HG02678 (cell line): ENCODE measurements at regions not wholly inside any gene's neighbourhood (a gene's known extent, or its start where the extent isn't known, plus 50 kb on each side); places are given as distances from the start of the nearest gene placed in this dataset.

Experiments used
- ATAC-seq: cut with Tn5 transposase; IDR thresholded peaks from one replicate; pipeline ENCODE4 v1.9.1; 2021; ENCODE audit warnings: mild to moderate bottlenecking, moderate library complexity; ENCODE audit not compliant: unreplicated experiment

DNA sequence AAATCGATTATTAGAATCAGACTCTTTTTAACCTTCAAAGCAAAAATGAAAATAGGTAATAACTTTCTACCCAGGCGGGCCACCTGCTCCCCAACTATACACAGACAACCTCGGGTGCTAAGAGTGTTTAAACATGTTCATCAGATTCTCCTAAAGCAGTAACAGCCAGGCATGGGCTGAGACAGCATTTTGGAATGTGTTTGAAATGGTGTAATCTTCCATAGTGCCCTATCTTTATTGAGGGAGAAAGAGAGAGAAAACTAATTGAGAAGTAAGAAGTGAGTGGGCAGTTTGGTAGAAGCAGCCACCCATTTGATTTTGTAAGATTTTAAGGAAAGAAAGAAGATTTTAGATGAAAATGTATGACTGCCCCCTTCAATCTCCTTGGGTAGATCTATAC is 196.1 kb upstream of the CTAGE1 start:
- ATAC-seq = no peak

DNA sequence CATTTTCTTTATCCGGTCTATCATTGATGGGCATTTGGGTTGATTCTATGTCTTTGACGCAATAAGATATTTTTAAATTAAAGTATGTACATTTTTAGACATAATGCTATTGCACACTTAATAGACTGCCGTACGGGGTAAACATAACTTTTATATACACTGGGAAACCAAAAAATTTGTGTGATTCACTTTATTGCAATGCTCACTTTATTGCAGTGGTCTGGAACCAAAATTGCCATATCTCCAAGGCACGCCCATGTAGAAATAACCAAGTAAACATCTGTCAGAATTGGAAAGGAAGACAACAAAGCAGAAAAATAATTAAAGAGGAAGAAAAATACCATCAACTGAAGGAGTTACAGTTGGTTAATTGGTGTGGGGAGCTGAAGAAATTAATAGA is 205.8 kb upstream of the CTAGE1 start:
- ATAC-seq = no peak

DNA sequence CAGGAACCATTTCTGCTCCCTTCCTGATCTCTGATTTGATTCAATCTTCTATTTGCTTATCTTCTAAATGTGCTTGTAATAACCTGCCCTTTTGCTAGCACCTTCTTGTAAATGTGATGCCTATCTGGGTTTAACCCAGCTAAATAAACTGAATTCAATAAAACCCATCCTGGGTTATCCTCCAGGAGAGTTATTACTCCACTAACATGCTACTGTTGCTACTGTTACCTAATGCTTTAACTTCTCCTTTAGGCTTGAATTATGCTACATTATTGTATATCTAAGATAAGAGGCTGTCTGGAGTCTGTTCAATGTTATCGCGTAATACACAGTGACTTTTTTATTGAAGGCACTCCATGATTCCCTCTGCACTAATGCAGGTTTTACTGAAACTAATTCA is 206.5 kb upstream of the CTAGE1 start:
- ATAC-seq = no peak

DNA sequence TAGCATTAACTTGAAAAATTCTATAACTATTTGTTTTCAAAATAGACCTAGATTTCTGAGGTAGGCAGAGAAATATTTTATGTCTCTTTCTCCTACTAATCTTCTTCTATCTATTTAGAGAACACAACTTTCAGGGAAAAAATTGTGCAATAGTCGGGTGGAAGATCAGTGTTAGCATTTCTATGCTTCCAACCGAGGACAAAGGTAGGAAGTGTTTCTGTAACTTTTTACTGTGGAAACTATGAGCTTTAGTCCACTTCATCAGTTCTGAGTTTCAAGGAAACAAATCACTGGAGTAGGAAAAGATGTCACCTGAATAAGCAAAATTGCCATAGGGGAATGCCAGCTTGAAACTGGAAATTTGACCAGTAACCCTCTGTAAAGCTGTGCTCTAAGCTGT is 207.7 kb upstream of the CTAGE1 start:
- no peak for ATAC-seq

DNA sequence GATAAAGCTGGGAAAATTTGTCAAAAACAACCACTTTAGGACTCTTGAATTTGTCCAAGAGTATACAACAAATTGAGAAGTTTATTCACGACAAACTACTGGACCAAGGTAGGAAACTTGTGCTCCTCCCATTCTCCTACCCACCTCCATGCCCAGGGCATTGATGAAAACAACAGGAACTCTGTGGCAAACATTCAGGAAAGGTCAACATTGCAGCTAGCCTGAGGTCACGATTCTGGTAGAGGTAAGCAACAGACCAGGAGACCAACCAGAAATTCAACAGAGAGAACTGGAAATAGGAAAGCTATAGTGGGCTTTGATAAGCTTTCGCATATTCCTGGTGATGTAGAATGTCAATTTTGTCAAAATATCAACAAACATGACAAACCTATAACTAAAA is 209.1 kb upstream of the CTAGE1 start:
- no peak for ATAC-seq

DNA sequence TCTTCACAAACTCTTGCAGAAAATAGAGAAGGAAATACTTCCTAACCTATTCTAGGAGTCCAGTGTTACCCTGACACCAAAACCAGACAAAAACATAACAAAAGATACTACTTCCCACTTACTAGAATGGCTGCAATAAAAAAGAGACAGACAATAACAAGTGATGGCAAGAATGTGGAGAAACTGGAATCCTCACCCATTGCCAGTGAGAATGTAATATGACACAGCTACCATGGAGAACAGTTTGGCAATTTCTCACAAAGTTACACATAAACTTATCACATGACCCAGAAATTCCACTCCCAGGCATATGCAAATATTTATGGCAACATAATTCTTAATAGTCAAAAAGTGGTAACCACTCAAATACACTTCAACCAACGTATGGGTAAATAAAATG is 209.8 kb upstream of the CTAGE1 start:
- no peak for ATAC-seq

DNA sequence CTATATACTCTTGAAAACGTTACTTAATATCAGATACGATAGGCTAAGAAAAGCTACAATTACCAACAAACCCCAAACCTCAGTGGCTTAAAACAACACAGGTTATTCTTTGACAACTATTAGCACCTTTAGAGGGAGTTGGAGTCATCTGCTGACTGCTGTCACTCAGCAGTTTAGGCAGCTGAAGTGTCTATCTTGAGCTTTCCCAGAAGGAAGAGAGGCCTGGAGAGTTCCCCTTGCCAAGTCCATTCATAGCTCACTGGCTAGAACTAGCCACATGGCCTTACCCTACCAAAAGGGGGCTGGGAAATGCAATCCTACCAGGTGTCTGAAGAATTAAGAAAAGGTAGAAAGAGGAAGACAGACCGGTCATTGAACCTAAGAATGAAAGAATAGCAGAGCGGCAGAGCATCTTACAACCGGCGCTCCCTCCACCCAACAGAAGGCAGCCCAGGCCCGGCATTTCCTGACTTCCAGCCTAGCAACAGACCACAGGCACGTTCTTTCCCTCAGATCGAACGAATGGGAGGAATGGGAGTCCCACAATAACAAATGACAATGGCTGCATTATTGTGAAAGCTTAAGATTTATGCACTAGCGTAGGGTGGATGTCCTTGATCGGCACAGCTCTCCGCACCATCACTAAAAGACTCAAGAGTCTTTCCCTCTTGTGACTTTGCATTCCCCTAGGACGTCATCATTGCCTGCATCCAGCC is 211.2 kb upstream of the CTAGE1 start:
- ATAC-seq = no peak

DNA sequence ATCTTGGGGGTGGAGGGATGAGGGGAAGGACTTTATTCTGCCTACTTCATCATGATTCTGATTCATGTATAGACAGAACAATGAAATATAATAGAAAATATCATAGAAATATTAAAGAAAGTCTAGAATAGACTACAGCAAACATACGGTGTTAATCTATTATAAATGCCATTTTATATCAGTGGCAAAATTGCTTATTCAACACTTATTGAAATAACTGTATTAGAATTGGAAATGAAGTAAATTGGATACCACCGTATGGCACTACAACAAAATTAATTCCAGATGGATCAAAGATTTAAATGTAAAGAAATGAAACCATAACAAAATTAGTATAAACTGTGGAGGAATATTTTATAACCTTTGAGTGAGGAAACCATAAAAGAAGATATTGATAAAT is 213.3 kb upstream of the CTAGE1 start:
- ATAC-seq = no peak

DNA sequence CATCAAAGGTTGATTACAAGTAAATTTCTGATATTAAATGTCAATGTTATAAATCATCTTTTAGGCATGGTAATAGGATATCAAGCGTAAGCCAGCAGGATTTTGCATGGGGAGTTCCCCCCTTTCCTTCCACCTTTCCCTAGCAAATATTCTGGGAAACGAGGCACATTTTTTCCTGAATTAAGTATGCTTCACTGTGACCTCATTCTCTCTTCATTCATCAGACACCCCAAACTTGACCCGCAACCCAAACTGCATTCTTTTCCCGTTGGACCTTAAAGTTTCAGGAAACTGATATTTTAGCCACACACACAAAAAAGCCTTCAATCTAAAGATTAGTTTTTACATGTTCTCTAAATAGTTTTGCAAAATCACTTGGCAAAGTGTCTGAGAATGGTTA is 214.5 kb upstream of the CTAGE1 start:
- ATAC-seq = no peak

DNA sequence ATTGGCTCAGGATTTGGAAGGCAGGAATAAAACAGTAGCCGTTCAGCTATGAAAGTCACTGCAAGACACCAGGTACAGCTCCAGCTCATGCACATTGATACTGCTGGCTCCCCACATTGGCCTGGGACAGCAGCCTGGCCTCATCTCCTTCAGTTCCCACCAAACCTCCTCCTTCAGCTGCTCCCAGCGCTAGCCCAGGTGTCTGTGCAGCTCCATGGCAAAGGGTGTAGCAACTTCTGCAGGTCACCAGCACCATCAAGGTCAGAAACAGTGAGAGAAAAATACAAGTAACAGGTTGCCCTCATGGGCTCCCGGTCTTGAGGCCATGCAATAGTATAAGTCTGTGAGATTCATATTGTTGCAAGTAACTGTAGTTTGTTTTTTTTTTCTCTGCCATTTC is 216.7 kb upstream of the CTAGE1 start:
- no peak for ATAC-seq

DNA sequence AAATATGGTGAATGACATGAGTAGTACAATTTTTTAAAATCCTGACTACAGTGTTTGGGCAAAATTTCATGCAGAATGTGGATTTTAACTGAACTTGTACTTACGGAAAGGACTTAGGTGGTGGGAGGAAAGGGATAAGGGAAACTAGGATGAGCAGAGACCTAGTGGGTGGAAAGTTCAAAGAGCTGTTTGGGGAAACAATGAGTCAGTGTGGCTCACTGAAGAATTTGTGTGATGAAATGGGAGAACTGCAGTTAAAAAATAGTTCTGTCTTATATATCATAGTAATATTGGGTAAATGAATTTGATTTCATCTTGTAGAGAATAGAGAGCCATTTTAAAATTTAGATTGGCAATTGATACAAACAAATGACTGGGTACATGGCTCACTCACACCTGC is 220.1 kb upstream of the CTAGE1 start:
- no peak for ATAC-seq

DNA sequence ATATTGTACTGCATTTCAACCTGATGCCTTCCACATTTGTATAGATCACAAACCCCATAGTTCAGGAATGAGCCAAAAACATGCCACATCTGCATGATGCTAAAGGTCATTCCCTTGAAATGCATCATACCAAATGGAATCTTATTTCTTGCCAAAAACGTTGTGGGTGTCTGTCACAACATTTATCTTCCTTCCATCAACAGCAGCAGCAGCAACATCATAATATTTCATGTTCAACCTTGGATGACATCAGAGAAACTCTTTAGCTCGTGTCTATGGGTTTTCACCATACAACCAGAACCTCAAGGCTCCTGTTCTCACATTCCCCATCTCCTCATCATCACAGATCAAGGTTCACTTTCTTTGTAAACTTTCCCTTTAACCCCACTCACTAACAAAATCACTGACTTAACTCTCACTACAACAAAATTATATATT is 221.3 kb upstream of the CTAGE1 start:
- ATAC-seq = no peak

DNA sequence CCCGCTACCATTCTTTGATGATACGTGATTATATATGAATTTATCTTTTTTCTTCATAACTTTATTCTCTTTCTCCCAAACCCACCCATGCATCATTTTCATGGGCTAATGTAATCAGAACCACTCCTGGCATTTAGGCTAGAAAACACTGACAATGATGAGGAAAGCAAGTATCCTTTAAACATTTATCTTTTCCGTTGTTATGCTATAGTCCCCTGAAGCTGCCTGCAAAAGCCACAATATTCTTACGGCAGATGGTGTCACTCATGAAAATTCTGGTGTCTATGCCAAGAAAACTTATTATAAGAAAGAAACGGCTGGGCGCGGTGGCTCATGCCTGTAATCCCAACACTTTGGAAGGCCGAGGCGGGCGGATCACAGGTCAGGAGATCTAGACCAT is 221.8 kb upstream of the CTAGE1 start:
- no peak for ATAC-seq

DNA sequence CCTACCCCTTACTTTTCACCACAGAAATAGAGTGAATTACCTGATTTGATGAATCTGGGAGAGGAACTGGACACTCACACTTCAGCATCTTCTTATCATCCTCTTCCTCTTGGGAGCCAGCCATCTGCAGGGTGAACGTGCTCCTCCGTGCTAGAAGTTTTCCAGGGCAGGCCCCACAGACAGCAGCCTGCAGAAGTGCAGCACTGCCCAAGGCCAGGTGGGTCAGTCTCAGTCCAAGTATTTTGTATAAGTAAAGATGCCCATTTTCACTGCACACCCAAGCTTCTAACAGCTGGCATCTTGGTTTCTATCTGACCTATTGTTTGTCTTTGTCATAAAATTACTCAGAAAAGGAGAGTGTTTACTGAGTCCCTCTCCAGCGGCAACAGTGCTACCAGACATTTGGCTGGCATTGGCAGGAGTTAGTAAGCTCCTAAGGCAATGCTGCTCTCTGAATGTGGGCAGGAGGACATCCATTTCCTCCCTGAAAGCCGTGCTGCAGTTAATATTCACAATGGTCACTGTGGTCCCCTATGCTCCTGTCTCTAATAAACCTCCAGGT is 222.6 kb upstream of the CTAGE1 start:
- no peak for ATAC-seq

DNA sequence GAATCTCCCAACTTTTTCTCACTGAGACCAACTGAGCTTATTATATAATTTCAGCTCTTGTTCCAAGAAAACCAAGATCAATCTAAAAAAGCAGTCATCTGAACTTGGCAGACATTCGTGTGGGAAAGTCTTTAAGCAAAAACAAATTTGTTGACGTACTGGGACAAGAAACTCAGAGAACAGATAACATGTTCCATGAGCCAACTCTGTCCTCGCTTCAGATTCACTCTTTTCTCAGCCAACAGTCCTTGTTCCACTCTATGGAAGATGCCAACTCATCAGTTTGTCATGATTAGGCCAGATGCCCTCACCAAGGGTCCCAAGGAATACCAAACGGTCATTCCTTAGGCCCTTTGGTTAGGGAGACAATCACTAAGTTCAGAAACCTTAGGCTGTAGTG is 224.2 kb upstream of the CTAGE1 start:
- no peak for ATAC-seq

DNA sequence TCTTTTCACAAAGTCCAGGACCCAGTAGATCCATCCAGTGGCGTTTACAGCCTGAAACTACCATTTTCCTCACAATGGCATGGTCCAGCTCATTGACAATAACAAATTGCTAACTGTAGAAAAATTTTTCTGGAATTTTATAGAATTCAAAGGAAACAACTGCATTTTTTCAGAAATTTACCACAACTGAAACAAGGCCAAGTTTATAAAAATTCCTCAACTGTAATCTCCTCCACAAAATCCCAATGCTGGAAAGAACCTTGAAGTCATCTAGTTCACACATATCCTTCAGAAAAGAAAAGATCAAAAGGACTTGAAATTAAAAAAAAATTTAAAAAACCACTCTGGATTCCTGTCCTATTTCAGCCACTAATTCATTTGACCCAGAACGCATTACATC is 226.0 kb upstream of the CTAGE1 start:
- no peak for ATAC-seq

DNA sequence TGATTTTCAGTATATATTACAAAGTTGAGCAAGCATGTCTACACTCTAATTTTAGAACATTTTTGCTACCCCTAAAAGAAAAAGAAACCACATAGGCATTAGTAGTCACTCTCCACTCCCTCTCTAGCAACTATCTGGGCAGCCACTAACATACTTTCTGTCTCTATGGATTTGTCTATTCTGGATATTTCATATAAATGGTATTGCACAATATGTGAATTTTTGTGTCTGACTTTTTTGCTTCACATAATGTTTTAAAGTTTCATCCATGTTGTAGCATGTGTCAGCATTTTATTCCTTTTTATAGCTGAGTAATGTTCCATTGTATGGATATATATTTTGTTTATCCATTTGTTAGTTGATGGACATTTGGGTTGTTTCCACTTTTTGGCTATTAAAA is 232.5 kb upstream of the CTAGE1 start:
- ATAC-seq = no peak

DNA sequence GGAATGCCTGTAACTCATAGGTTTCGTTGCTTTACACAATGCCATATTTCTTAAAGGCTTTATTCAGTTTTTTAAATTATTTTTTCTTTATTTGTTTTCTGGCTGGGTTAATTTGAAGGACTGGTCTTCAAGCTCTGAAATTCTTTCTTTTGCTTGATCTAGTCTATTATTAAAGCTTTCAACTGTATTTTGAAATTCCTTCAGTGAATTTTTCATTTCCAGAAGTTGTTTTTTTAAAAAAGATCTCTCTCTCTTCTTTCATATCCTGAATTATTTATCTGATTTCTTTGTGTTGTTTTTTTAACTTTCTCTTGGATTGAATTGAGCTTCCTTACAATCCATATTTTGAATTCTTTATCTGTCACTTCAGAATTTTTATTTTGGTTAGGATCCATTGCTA is 239.9 kb upstream of the CTAGE1 start:
- ATAC-seq = no peak

DNA sequence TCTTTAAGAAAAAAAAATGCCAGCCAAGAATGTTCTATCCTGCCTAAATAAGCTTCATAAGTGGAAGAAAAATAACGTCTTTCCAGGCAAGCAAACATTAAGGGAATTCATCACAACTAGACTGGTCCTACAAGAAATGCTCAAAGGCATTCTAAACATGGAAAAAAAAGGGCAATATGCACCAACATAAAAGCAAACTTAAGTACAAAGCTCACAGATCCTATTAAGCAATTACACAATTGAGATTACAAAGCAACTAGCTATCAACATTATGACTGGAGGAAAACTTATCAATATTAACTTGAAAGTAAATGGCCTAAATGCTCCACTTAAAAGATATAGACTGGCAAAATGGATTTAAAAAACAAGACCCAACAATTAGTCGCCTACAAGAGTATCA is 240.6 kb upstream of the CTAGE1 start:
- no peak for ATAC-seq

DNA sequence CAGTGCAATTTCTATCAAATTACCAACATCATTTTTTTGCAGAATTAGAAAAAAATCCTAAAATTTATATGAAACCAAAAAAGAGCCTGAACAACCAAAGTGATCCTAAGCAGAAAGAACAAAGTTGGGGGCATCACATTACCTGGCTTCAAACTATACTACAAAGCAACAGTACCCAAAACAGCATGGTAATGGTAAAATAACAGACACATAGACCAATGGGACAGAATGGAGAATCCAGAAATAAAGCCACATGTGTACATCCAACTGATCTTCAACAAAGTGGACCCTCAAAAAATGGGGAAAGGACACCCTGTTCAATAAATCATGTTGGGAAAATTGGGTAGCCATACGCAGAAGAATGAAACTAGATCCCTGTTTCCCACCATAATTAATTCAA is 245.7 kb upstream of the CTAGE1 start:
- ATAC-seq = no peak

DNA sequence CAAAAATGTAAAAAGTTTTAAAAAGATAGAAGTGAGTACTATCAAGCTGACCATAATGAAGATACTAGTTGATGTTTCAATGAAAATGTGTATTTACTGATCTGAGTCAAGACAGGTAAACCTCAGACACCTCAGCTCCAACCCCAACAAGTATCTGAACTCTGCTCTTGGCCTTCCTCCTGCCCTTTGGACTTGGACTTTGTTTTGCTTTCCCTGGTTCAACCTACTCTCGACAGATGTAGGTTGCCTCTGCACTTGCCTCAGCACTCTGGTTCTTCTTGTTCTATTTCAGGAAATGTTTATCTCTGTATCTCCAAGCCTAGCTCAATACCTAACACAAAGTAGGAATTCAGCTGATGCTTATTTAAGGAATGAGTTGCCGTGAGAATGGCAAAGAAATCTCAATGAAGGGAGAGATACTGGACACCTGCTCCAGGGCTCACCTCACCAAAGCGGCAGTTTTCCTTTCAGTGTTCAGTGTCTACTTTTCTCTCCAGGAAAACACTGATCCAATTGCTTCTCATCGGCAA is 248.8 kb upstream of the CTAGE1 start:
- ATAC-seq = no peak

DNA sequence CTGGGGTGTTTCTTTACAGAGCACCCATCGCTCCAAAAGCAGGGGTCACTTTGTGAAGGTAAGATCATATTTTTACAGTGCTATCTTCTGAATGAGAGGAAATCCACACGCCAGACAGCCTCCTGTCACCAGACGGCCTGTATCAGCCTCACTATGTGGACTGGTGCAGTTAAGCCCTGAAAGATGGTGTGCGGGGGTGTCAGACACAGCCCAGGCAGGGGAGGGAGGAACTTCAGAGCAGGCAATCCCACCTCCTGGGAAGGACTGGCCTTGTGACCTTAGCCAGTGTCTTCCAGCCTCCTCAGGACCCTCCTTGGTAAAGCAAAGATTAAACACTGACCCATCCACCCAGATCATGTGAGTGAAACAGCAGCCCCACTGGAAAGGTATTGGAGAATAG is 249.4 kb upstream of the CTAGE1 start:
- ATAC-seq = no peak
